HEK293 (cell line): ENCODE measurements at regions not wholly inside any gene's neighbourhood (a gene's known extent, or its start where the extent isn't known, plus 50 kb on each side); places are given as distances from the start of the nearest gene placed in this dataset.

Experiments used
- CTCF ChIP-seq: fragments of 450-650 bp; formaldehyde crosslinking; IDR thresholded peaks from 2 replicates; pipeline ENCODE4 v1.5.1; 2016; ENCODE audit warnings: missing biosample characterization, missing genetic modification characterization
- PATZ1 ChIP-seq: fragments of 450-650 bp; formaldehyde crosslinking; IDR thresholded peaks from 2 replicates; pipeline ENCODE4 v1.5.1; 2016; ENCODE audit warnings: missing biosample characterization, missing genetic modification characterization
- REPIN1 ChIP-seq: fragments of 450-650 bp; formaldehyde crosslinking; IDR thresholded peaks from 2 replicates; pipeline ENCODE4 v1.5.1; 2017; ENCODE audit warnings: missing biosample characterization, missing genetic modification characterization, low read depth
- REST ChIP-seq: fragments of 450-650 bp; formaldehyde crosslinking; IDR thresholded peaks from 2 replicates; pipeline ENCODE4 v1.5.1; 2016; ENCODE audit warnings: missing biosample characterization, missing genetic modification characterization
- SALL2 ChIP-seq: fragments of 450-650 bp; formaldehyde crosslinking; IDR thresholded peaks from 2 replicates; pipeline ENCODE4 v1.5.0; 2017; ENCODE audit warnings: missing biosample characterization, mild to moderate bottlenecking, missing genetic modification characterization, borderline replicate concordance
- ZNF239 ChIP-seq: fragments of 450-650 bp; formaldehyde crosslinking; IDR thresholded peaks from 2 replicates; pipeline ENCODE4 v1.5.1; 2016; ENCODE audit warnings: missing biosample characterization, missing genetic modification characterization
- ZNF366 ChIP-seq: fragments of 450-650 bp; formaldehyde crosslinking; conservative IDR thresholded peaks from 2 replicates; pipeline ENCODE4 v1.5.1; 2016; ENCODE audit warnings: missing biosample characterization, missing genetic modification characterization
- ZNF433 ChIP-seq: fragments of 450-650 bp; formaldehyde crosslinking; IDR thresholded peaks from 2 replicates; pipeline ENCODE4 v1.5.1; 2016; ENCODE audit warnings: missing biosample characterization, missing genetic modification characterization, low read depth
- ZNF701 ChIP-seq: fragments of 450-650 bp; formaldehyde crosslinking; IDR thresholded peaks from 2 replicates; pipeline ENCODE4 v1.5.1; 2016; ENCODE audit warnings: missing biosample characterization, missing genetic modification characterization
- ZNF768 ChIP-seq: fragments of 450-650 bp; formaldehyde crosslinking; IDR thresholded peaks from 2 replicates; pipeline ENCODE4 v1.5.1; 2018; ENCODE audit warnings: missing biosample characterization, mild to moderate bottlenecking, missing genetic modification characterization
- ZSCAN30 ChIP-seq: fragments of 450-650 bp; IDR thresholded peaks from 2 replicates; pipeline ENCODE4 v1.5.1; 2018; ENCODE audit warnings: missing biosample characterization, mild to moderate bottlenecking, missing genetic modification characterization, moderate library complexity

- TF ChIP-seq CTCF (tag by site-specific recombination) (no peak), ZNF366 (tag by site-specific recombination) (no peak), ZNF768 (tag by site-specific recombination) (no peak), REPIN1 (tag by site-specific recombination) (no peak), ZNF433 (tag by site-specific recombination) (no peak), SALL2 (no peak), ZNF701 (tag by site-specific recombination) (no peak), REST (tag by site-specific recombination) (no peak), ZNF239 (tag by site-specific recombination) (no peak), ZSCAN30 (no peak), PATZ1 (tag by site-specific recombination) (no peak)
These were observed 78.4 kb upstream of the TP53I11 start for GRCh38 chr11:45028911-45029682.
